HEK293T (cell line): ENCODE measurements at regions not wholly inside any gene's neighbourhood (a gene's known extent, or its start where the extent isn't known, plus 50 kb on each side); places are given as distances from the start of the nearest gene placed in this dataset.

Experiments used
- CTCF ChIA-PET: fragments of 350-600 bp; formaldehyde crosslinking; extraction: SDS; loops from one replicate; lab custom pipeline; 2021; ENCODE audit warnings: antibody characterized with exemption, inconsistent platforms; lab: Yijun Ruan, JAX
- POLR2A ChIA-PET: fragments of 350-600 bp; formaldehyde crosslinking; extraction: SDS; loops from one replicate; lab custom pipeline; 2020; ENCODE audit warnings: antibody characterized with exemption, inconsistent platforms; lab: Yijun Ruan, JAX
- DNase-seq: peaks from one replicate; pipeline ENCODE4 v3.0.0; 2012; ENCODE audit warnings: mixed read lengths; ENCODE audit errors: extremely low spot score
- ARNT ChIP-seq: fragments of 450-650 bp; IDR thresholded peaks from 2 replicates; pipeline ENCODE4 v1.6.1; 2017; ENCODE audit warnings: mild to moderate bottlenecking
- BHLHE40 ChIP-seq: fragments of 450-650 bp; IDR thresholded peaks from 2 replicates; pipeline ENCODE4 v1.6.1; 2016; ENCODE audit warnings: mild to moderate bottlenecking, moderate library complexity, borderline replicate concordance
- CTBP1 ChIP-seq: fragments of 450-650 bp; IDR thresholded peaks from 2 replicates; pipeline ENCODE4 v1.6.1; 2016; ENCODE audit warnings: borderline replicate concordance
- ELF4 ChIP-seq: fragments of 450-650 bp; IDR thresholded peaks from 2 replicates; pipeline ENCODE4 v1.6.1; 2017; ENCODE audit warnings: antibody characterized with exemption
- FOXA1 ChIP-seq: fragments of 450-650 bp; IDR thresholded peaks from 2 replicates; pipeline ENCODE4 v1.6.1; 2016; ENCODE audit warnings: mild to moderate bottlenecking
- FOXK2 ChIP-seq: fragments of 450-650 bp; IDR thresholded peaks from 2 replicates; pipeline ENCODE4 v1.6.1; 2016; ENCODE audit warnings: mild to moderate bottlenecking
- FOXM1 ChIP-seq: fragments of 450-650 bp; IDR thresholded peaks from 2 replicates; pipeline ENCODE4 v1.6.1; 2017; ENCODE audit warnings: mild to moderate bottlenecking, borderline replicate concordance
- HDGF ChIP-seq: fragments of 450-650 bp; IDR thresholded peaks from 2 replicates; pipeline ENCODE4 v1.6.1; 2017; ENCODE audit warnings: antibody characterized with exemption, borderline replicate concordance
- L3MBTL2 ChIP-seq: fragments of 450-650 bp; conservative IDR thresholded peaks from 2 replicates; pipeline ENCODE4 v1.6.1; 2016; ENCODE audit warnings: mild to moderate bottlenecking
- LEF1 ChIP-seq: fragments of 450-650 bp; IDR thresholded peaks from 2 replicates; pipeline ENCODE4 v1.6.1; 2017; ENCODE audit warnings: mild to moderate bottlenecking, borderline replicate concordance
- NFRKB ChIP-seq: fragments of 450-650 bp; IDR thresholded peaks from 2 replicates; pipeline ENCODE4 v1.6.1; 2016; ENCODE audit warnings: mild to moderate bottlenecking, moderate library complexity
- SP1 ChIP-seq: fragments of 450-650 bp; IDR thresholded peaks from 2 replicates; pipeline ENCODE4 v1.6.1; 2017
- SUZ12 ChIP-seq: fragments of 450-650 bp; IDR thresholded peaks from 2 replicates; pipeline ENCODE4 v1.6.1; 2016; ENCODE audit warnings: mild to moderate bottlenecking
- TARDBP ChIP-seq: fragments of 450-650 bp; IDR thresholded peaks from 2 replicates; pipeline ENCODE4 v1.6.1; 2016
- ZNF384 ChIP-seq: fragments of 450-650 bp; IDR thresholded peaks from 2 replicates; pipeline ENCODE4 v1.6.1; 2016
- TF ChIP-seq, protein P1 (sequence below): fragments of 450-650 bp; IDR thresholded peaks from 2 replicates; pipeline ENCODE4 v1.6.1; 2016

DNA sequence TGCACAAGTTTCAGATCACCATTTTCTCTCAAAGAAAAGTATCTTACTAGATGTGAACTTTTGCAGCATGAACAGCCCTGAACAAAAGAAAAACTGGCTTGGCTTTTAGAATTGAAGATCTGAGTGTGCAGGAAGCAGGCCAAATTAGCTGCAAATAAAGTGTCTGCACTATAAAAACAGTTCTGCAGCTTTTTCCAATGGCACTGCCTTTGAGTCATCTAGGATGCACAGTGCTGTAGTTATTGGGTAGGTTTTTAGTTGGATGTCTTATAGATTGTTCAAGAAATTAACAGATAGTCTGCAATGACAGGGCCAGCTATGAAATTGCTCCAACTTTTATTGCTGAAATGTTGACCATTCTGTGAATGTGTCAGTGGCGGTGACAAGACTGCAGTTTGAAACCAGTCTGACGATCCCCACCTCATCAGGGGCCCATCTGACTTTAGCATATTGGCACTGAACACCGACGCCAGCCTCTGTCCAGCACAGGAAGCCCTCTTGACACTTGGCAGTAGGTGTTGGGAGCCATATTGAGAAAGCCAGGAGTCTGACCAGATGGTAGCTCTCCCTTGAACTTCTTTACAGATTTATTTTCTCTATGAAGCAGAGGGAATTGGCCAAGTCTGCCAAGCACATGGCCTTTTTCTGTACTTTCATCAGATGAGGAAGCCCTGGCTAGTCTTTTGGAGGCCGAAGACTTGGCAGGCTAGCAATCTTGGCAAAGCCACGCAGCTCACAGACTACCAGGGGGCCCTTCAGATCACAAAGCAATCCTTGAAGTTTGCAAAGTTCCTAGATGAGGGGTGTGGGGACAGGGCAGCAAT lies 490.6 kb downstream of the NEBL start:
- TF ChIP-seq BHLHE40 = no peak
- no peak for TF ChIP-seq ARNT
- TF ChIP-seq FOXM1 = no peak
- no peak for TF ChIP-seq SUZ12
- no peak for TF ChIP-seq SP1
- POLR2A ChIA-PET = no interaction called here
- CTCF ChIA-PET = interaction anchor here (0.6 to 0.7 kb wide), 2 partner anchors 17 to 1359 kb away, joined by 3 read pairs; no protein-coding TSS in a partner anchor
- DNase-seq = no peak

DNA sequence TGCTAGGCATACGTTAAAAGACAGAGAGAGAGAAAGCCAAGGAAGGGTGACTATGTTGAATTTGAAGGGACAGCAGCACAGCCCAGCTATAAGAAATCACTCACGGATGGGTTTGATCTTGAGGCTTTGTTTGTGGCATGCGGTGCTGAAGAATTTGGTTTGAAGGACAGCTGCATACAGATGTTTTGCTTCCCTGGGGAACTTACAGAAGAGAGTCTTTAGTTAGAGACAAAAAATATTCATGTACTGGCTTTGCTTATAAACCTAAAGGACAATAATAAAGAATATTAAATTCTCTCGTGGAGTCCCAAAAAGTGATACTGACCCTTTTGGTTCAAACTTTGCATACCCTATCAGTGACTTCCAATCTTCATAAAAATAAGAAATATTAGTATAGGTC lies 491.4 kb downstream of the NEBL start:
- DNase-seq = no peak
- no peak for TF ChIP-seq SP1
- ChIA-PET CTCF (no interaction called here), POLR2A (no interaction called here)

DNA sequence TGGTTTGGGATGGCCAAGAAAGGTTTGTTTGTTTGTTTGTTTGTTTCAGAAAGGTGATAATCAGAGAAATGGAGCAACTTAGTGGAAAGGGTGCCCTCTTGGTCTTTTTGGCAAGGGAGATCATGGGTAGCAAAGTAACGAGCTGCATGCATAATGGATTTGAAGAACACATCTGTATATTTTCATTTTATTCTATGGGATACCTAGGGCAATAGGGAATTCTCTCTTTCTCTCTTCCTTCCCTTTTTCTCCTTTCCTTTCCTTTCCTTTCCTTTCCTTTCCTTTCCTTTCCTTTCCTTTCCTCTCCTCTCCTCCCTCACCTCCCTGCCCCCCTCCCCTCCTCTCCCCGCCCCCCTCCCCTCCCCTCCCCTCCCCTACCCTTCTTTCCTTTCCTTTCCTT lies 492.1 kb downstream of the NEBL start:
- no peak for TF ChIP-seq CTBP1
- no peak for TF ChIP-seq BHLHE40
- TF ChIP-seq SP1 = no peak
- TF ChIP-seq, protein P1, sequence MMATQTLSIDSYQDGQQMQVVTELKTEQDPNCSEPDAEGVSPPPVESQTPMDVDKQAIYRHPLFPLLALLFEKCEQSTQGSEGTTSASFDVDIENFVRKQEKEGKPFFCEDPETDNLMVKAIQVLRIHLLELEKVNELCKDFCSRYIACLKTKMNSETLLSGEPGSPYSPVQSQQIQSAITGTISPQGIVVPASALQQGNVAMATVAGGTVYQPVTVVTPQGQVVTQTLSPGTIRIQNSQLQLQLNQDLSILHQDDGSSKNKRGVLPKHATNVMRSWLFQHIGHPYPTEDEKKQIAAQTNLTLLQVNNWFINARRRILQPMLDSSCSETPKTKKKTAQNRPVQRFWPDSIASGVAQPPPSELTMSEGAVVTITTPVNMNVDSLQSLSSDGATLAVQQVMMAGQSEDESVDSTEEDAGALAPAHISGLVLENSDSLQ = no peak
- TF ChIP-seq NFRKB = no peak
- TF ChIP-seq ARNT = no peak
- no peak for TF ChIP-seq FOXK2
- no peak for TF ChIP-seq HDGF
- TF ChIP-seq FOXM1 = no peak
- no peak for TF ChIP-seq TARDBP
- TF ChIP-seq ELF4 = no peak
- TF ChIP-seq L3MBTL2 = no peak
- no peak for TF ChIP-seq LEF1
- no peak for TF ChIP-seq FOXA1
- no peak for TF ChIP-seq ZNF384
- no peak for TF ChIP-seq SUZ12
- ChIA-PET POLR2A (no interaction called here), CTCF (no interaction called here)
- DNase-seq = no peak

DNA sequence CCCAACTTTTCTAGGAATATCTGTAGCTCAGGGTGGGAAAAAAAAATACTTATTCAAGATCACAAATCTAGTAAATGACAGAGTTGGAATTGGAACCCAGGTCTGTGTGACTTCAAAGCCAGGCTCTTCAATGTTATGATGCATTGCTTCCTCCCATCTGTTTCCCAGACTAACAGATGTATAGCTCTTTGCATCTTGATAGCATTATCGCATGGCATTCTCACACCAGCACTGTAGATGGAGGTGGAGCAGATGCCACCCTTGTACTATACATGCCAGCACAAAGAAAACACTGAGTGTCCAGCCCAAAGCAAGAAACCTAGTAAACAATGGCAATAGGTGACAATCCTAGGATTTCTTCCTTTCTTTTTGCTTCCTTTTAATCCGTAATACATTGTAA lies 497.3 kb downstream of the NEBL start:
- POLR2A ChIA-PET = no interaction called here

DNA sequence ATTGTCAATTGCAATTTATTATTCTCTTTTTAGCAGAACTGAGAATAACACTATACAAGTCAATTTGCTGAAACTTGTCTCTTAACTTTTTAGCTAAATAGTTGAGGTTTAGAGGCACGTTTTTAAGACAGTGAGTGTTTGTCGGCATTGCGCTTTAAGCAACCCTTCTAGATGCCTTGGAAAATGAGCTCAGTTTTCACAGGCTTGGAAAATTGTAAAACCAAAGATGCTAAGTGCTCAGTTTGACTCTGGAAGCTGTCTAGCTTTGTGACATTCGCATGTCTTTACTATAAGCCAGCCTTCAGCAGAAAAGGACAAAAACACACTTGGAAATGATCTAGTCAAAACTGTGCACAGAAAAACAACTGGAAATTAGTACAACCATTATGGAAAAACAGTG lies 500.4 kb downstream of the NEBL start:
- CTCF ChIA-PET = no interaction called here
- TF ChIP-seq HDGF (no peak), FOXA1 (no peak), FOXM1 (no peak), L3MBTL2 (no peak), SP1 (no peak), NFRKB (no peak), BHLHE40 (no peak), TARDBP (no peak), SUZ12 (no peak), ARNT (no peak), ELF4 (no peak), CTBP1 (no peak), FOXK2 (no peak), LEF1 (no peak), ZNF384 (no peak)
- TF ChIP-seq, protein P1 = no peak
- DNase-seq = no peak
- POLR2A ChIA-PET = no interaction called here

More for the DNA sequence above, 497.3 kb downstream of the NEBL start:
- CTCF ChIA-PET = no interaction called here
- DNase-seq = no peak
- TF ChIP-seq LEF1 (no peak), TARDBP (no peak), SUZ12 (no peak), CTBP1 (no peak), FOXM1 (no peak), SP1 (no peak), ZNF384 (no peak)
- TF ChIP-seq, protein P1 = no peak

DNA sequence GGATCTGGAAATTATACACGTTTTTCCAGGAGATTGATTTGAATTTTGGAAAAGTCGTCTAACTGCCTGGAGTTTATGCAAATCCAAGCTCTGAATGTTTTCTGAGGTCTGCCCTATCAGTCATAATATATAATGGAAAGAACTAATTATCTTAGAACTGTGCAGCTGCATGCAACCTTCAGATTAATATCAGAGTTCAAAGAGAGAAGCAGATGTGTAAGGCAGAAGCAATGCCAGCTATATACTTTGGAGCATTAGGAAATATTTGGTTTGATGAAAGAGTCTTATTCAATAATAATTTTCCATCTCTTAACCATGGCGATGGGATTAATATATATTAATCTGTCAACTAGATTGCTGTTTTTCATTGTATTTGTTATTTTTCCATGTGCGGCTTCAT lies 500.9 kb downstream of the NEBL start:
- no peak for DNase-seq
- CTCF ChIA-PET = no interaction called here
- TF ChIP-seq BHLHE40 = no peak
- POLR2A ChIA-PET = no interaction called here

DNA sequence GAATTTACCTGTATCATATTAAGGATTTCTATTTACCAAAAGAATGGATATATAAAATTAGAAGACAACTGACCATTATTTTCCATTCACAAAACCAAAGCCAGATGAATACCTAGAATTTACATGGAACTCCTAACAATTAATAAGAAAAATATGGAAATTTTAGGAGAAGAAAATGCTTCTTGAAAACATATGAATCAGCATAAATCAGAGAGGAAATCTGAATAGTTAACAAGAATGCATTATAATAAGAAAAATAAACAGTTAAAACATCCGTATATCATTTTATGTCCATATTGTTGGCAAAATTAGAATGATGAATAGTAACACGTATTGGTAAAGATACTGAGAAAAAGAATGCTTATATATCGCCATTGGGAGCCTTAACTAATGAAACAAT lies 505.5 kb downstream of the NEBL start:
- ChIA-PET CTCF (no interaction called here), POLR2A (no interaction called here)
- DNase-seq = no peak

More for the DNA sequence above, 505.5 kb downstream of the NEBL start:
- TF ChIP-seq HDGF (no peak), ARNT (no peak), TARDBP (no peak), SP1 (no peak), BHLHE40 (no peak), SUZ12 (no peak), ZNF384 (no peak), NFRKB (no peak)
- TF ChIP-seq, protein P1 = no peak
